PFSK-1 (cell line): ENCODE measurements at regions not wholly inside any gene's neighbourhood (a gene's known extent, or its start where the extent isn't known, plus 50 kb on each side); places are given as distances from the start of the nearest gene placed in this dataset.

Experiments used
- POLR2AphosphoS5 ChIP-seq: IDR thresholded peaks from 2 replicates; pipeline ENCODE4 v1.6.1; 2012; ENCODE audit warnings: low read depth, mild to moderate bottlenecking, control low read depth, low read length, moderate library complexity
- TAF1 ChIP-seq: IDR thresholded peaks from 2 replicates; pipeline ENCODE4 v1.6.1; 2012; ENCODE audit warnings: low read length, control low read depth, borderline replicate concordance; ENCODE audit not compliant: insufficient read depth

GRCh38 chr18:61039251-61039650, 294.0 kb upstream of the CDH20 start:
- TF ChIP-seq POLR2AphosphoS5 (no peak), TAF1 (no peak)
